Stimulated activated CD8-positive, alpha-beta memory T cell treated with anti-CD3 and anti-CD28 coated beads, Interleukin-7, amount 100 ng/mL, for 4 hours (primary cell): ENCODE measurements at regions not wholly inside any gene's neighbourhood (a gene's known extent, or its start where the extent isn't known, plus 50 kb on each side); places are given as distances from the start of the nearest gene placed in this dataset.

Source experiments
- DNase-seq, 2 donors: peaks; one replicate each; pipeline ENCODE4 v3.0.0-alpha.2; 2020; ENCODE audit warnings: low read depth in 2 of 2

- no peak for DNase-seq
Observed at GRCh38 chr1:55584526-55585401, 369.6 kb upstream of the USP24 start.

- no peak for DNase-seq
Observed at GRCh38 chr1:55582084-55582483, 366.9 kb upstream of the USP24 start.

GRCh38 chr1:55580845-55581332 is 365.7 kb upstream of the USP24 start:
- no peak for DNase-seq

- no peak for DNase-seq
Observed at GRCh38 chr1:55579332-55580001, 364.3 kb upstream of the USP24 start.

GRCh38 chr1:55578646-55579045 is 363.5 kb upstream of the USP24 start:
- no peak for DNase-seq

DNA sequence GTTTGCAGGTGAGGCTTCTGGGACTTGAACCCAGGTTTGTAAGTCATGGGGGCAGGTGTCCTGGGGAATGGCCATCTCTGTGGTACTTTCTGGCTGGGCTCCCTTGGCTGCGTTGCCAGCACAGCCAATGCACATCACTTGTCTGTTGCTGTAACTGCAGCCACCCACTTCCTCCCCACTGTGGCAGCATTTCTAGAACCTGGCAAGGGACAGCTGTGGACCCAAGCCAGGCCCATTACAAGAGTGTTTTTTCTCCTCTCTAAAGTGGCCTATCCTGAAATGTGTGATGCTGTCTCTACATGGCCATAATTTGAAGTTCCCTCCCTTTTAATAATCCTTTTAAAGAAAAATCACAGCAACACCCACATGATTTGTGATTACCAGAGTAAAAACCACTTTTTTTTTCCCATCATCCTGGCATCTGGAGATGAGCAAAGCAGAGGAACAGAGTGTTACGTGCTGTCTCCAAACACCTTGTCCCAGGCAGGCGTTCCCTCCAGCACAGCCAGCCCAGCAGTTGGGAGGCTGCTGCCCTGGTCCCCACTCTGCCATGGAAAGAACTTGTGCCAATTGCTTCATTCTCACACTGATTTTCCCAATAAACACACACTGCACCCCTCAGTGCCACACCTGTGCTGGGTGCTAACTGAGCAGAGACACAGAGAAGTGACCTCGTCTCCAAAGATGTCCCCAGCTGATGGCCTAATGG is 360.6 kb upstream of the USP24 start:
- DNase-seq = no peak

DNA sequence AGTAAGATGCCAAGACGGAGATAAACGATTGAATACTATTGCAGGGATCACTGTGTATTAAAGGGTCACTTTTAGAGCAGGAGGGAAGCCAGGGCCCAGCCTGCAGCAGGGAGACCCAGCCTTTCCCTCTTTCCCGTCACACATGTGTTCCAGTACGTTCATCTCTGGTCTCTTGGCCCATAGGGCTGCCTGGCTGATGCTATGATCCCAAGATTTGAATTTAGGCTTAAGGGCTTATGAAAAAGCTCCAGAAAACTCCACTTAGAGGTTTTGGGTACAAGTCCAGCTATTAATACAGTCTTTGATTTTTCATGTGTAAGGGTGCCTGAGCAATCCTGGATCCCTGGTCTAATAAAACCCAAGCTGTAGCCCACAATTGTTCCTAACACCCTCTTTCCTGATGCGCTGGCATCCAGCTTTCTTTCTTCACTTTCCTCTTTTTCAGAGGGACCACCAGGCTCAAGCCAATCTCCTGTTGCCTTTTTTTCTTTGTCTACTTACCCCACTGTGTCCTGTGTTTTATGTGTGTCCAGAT is 359.6 kb upstream of the USP24 start:
- no peak for DNase-seq

DNA sequence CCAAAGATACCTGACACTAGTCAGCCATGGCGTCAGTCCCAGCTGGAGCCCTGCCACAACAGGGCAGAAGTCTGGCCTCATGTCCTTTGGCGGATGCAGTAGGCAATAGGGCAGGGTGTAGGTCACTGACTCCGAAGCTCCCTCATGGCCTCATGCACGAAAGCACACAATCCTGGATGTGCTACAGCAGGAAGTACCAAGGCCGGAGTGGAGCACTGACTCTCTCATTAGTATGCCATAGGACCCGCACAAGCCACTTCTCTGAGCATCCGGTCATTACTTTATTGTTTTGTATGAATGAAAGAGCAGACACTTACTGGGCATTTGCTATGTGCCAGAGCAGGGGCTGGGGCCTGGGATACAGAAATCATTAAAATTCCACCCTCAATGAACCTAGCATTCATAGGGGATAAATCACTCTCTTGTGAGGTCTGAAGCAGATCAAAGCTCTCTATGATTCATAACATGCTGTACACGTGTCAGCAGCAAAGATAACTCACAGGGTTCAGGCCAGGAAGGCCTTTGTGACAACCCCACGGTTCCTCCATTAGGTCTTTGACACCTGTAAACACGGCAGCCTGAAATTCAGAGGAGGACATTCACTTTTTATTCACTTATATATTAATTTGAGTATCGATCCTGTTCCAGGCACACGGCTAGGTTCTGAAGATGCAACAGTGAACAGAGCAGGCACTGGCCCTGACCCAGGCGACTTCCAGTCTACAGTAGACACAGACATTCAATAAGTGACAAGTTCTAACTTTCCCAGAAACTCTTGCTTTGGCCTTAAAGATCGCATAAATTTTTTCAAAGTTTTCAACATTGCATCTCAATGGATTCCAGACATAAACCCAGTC is 357.9 kb upstream of the USP24 start:
- DNase-seq = no peak

DNA sequence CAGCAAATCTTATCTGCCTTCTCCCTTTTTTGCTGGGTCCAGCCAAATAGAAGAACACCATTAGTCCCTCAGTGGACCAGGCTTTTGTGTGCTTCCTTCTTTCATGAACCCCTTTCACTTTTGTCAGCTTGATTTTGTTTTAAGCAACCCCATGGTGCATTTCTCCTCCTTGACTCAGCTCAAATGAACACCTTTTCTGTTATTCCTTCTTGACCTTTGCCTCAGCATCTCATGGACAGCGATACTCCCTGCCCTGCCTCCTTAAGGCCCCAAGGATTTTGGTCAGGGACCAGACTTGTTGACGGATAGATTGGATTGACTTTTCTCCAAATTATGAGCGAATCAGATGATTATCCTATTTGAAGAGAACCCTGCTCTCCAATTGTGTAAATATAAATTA is 356.6 kb upstream of the USP24 start:
- no peak for DNase-seq

- no peak for DNase-seq
Observed at GRCh38 chr1:55569417-55569816, 354.3 kb upstream of the USP24 start.

- no peak for DNase-seq
Observed at GRCh38 chr1:55568732-55569131, 353.6 kb upstream of the USP24 start.

DNA sequence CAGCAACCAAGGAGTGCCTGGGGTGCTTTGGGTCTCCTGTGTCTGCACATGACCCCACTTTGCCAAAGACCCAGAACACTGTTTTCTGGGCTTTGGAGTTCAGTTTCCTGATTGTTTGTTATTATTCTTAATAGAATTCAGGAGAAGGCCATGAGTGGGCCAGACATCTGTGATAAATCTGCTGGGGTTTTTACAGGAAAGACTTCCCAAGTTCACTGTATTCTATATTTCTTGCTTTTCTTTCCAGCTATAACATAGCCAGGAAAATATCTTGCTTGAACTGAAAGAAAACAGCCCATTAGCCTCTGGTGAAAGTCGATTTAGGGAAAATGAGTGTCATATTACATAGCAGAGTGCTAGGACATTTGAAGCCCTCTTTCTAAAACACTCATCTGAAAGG is 345.1 kb upstream of the USP24 start:
- DNase-seq = no peak

GRCh38 chr1:55559842-55560241 is 344.7 kb upstream of the USP24 start:
- DNase-seq = no peak

DNA sequence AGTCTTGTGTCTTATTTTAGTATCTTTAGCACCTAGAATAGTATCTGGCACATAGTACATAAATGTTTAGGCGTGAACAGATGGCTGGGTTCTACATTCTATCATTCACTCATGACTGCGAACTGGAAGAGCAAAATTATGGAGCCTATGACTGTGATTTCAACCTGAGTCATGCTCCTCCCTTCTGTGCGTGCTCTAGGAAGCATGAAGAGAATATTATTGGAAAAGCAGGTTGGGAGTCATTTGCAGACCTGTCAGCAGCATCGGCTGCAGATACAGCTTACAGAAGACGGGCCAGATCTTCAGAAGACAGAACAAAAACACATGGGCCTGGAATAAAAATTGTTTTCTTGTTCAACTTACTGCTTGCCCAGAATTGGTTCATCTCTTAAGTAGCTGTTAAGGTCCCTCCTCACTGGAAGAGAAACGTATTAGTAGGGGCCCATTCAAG is 344.0 kb upstream of the USP24 start:
- DNase-seq = no peak

GRCh38 chr1:55558515-55558914 is 343.4 kb upstream of the USP24 start:
- DNase-seq = no peak

DNA sequence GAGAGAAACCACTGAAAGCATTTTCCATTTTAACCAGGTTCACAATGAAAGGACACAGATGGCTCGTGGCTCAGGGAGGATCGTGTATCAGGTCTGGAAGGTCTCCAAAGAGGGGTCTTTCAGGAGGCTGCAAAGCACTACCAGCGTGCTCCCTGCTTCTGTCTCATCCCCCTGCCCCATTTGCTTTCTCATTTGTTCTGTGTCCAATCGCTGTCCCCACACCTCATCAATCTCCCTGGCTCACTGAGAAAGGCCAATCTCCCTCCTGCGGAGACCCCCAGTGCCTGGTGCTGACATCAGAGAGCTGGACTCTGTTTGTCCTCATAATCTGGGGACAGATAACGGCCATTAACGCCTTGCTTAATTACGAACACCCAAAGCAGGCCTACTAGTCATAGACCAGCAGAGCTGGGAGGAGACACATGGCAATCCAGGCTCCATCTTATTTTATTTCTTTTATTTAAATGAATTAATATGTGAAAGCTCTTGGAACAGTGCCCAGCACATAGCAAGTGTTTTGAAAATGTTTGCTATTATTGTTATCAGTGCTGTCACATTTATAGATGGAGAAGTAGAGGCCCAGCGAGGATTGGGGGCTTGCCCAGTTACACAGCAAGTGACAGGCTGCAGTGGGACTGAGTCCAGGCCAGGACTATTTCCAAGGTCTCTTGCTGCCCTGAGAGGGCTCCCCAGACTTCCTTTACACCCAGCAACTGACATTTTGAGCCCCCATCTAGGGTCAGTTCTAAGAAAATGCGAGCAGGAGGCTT is 341.0 kb upstream of the USP24 start:
- DNase-seq = no peak

GRCh38 chr1:55554611-55555010 is 339.4 kb upstream of the USP24 start:
- no peak for DNase-seq

GRCh38 chr1:55552636-55553035 is 337.5 kb upstream of the USP24 start:
- no peak for DNase-seq

- DNase-seq = no peak
Observed at GRCh38 chr1:55547405-55547804, 332.2 kb upstream of the USP24 start.

DNA sequence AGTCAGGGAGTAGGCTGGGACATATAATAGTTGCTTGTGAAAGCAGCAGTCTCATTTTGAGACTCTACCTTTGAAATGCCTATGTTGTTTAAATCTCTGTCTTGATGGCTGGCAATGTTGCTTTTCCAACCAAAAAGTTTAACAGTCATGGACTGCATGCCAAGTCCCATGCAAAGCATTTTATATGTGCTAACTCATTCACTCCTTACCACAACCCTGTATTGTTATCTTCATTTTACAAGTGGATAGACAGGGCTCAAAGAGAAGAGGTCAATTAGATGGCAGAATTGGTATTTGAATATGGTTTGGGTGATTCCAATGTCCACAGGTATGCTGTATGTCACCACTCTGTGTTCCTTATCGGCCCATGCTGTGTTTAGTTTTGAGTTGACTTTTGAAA is 331.4 kb upstream of the USP24 start:
- no peak for DNase-seq
